GM19328 (cell line): ENCODE measurements at regions not wholly inside any gene's neighbourhood (a gene's known extent, or its start where the extent isn't known, plus 50 kb on each side); places are given as distances from the start of the nearest gene placed in this dataset.

Experiments
- ATAC-seq: cut with Tn5 transposase; IDR thresholded peaks from one replicate; pipeline ENCODE4 v1.9.1; 2021; ENCODE audit warnings: mild to moderate bottlenecking, moderate library complexity; ENCODE audit not compliant: unreplicated experiment

DNA sequence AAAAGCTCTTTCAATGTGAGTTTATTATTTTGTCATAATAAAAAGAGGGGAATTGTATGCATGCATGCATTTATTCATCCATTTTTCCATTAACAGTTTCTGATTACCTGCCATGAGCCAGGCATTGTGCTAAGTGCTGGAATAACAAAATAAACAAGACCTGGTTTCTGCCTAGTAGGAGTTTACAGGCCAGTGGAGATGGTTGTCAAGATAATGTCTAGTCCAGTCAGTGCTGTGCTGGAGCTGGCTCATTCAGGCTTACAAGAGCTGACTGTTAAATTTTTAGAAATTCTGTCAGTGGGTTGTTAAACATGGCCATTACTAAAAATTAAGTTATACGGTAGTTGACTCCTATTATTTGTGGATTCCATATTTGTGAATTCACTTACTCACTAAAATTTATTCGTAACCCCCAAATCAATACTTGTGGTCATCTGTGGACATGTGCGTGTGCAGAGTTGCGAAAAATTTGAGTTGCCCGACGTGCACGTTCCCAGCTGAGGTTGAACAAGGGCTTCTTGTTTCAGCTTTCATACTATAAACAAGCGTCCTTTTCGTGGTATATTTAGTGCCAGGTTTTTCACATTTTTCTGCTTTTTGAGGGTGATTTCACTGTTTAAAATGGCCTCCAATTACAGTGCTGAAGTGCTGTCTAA lies 172.3 kb upstream of the RPS6KA3 start:
- no peak for ATAC-seq

DNA sequence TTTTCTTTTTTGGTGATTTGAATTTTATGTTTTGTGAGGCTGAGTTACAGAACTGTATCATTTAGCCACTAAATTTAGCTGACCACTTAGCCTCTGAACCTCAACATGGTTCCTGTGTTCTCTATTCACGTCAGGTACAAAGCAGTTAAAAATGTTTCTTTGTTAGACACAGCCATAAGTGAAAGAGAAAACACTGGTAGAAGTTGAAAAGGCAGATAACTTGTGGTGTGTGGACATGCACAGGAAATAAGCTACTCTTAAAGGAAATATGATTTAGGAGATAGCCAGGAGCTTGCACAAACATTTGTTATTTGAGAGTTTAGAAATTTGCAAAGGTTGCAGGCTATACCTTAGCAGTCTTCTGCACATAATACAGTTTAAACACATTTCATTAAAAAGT lies 171.0 kb upstream of the RPS6KA3 start:
- no peak for ATAC-seq

DNA sequence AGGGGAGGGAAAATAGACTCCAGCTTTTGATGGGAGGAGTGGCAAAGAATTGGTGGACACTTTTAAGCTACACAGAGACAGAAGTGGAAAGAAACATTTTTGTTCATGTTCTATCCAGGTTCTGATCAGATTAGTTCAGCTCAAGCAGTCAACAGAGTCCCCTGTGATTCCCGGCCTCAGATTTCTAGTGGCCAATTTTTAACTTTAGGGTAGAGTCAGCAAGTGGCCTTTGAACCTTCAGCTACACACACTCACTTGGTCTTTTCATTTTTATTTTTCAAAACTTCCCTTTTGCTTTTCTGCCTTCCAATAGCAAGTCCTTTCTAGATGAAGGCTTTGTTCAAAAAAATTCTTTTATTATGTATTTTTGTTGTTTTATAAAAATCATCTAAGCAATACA lies 169.2 kb upstream of the RPS6KA3 start:
- ATAC-seq, result no peak

DNA sequence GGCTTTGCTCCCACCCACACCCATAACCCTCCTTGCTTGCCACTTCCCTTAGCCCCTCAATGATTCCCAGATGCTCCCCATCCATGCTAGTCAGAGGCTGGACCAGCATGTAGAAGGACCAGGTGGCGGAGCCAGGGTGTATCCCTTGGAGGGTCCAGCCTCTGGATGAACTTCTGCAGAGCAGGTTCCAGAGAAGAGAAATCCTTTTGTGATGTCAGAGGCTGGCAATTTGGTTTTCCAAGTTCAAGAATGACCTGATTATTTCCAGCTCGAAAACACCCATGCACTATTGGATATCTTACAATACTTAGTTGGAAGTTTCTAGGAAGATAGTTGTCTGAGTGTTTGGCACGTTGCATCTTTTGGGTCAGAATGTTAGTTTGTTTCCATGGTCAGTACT lies 168.3 kb upstream of the RPS6KA3 start:
- no peak for ATAC-seq

DNA sequence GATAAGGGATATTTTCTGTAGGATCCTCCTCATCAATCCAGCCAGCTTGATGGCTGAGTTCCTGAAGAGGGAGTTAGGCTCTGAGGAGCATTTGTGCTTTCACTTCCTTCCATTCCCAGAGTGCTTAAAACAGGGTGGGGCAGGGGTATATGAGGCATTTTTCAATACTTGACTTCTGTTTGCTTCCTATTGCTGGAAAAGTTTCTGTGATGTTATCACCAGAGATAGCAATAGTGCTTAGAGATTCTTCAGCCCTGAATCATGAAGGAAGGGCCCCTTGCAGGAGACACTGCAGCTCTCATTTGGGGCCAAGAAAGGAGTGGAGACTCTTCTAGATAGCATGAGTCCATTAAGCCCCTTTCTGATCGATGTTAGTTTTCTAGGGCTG lies 166.7 kb upstream of the RPS6KA3 start:
- ATAC-seq, result no peak

DNA sequence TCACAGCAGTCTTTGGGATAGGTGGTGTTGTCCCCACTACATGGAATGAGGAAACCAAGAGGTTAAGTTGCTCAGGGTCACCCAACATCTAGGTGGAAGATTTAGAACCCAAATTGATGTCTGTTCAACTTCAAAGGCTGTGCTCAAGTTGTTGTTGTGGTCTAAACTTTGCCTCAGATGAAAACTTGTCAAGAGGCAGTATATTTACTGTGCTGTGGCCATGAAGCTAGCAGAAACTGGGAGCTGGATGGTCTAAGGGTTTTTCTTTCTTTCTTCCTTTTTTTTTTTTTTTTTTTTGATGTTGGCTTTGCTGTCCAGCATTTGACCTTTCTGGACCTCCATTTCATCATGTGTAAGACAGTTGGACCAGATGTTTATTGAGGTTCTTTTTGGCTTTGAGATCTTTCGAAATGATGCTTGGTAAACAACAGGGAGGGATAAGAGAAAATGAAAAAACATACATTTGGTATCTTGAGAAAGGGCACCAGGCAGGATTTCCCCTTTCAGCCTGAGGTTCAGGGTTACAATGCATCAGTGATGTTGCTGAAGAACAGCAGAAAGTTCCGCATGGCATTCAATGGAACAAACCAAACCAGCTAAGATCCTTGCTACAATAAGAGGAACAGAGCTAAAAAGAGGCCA lies 166.2 kb upstream of the RPS6KA3 start:
- ATAC-seq, result no peak

DNA sequence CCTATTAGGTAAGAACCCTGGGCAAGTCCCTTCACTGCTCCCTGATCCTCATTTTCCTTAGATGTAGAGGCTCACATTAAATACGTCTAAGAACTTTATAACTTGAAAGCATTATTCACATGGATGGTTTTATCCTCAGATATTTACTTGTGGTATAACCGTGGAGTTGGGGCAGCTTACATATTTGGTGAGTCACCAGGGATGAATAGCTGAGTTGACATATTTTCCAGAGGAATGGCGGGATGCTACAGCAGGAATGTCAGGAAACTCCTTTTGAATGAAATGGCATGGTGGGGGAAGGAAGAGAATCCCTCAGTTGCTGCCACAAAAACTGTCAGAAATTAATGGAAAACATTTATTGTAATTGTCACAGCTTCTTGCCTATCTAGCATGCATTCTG lies 165.3 kb upstream of the RPS6KA3 start:
- ATAC-seq, result no peak

DNA sequence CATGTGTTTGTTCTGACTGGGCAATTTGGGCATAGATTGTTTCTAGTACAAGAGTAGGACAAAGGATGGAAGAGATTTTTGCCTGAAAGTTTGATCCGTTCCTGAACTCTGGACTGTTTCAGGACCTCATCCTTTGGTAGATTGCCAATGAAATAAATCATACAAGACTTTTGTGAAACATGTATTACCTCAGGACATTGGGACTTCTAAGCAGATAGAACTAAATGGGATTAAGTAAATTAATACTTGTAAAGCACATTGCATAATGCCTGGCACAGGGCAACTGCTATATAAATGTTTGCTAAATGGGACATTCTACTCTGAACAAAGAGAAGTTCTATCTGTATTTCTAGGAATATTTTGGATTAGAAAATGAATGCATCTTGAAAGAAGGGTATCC lies 164.8 kb upstream of the RPS6KA3 start:
- ATAC-seq, result no peak

DNA sequence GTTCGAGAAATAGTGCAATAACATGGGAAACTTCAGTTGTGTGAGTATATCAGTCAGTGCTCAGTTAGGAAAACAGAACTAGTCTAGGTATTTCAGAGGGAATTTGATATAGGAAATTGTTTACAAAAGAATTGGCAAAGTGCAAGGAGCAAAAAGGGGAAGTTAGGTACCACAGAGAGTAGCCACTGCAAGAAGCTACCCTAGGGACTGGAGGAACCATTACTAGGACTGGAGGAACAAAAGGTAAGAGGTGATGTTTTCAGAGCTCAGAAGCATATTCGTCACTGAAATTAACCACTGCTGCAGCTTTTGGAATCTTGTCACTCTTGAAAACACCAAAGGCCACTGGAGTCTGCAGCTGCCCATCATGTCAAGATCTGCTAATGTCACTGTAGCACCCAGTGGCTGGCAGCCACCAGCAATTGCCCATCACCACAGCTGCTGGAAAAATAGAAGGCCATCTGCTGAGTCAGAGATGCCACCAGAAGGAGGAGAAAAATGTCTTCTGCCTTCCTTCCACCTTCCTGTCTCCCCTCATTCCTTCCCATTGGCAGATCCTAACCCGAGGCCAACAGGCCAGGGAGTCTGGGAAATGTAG lies 160.6 kb upstream of the RPS6KA3 start:
- ATAC-seq, result no peak

DNA sequence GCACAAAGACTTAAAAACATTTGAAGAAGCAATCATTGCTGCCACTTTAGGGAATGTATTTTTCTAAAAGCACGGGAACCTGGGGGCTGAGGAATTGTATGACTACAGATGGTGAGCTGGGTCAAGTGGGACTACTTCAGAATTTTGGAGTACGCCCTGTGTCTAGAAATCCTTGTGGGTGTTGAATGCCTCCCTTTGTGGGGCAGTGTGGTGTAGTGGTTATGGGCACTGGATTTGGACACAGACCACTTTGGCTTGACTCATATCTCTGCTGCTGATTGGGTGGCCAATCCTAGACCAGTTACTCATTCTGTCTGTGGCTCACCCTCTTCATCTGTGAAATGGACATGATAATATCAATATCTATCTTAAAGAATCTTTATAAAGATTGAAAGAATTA lies 155.0 kb upstream of the RPS6KA3 start:
- ATAC-seq, result no peak

DNA sequence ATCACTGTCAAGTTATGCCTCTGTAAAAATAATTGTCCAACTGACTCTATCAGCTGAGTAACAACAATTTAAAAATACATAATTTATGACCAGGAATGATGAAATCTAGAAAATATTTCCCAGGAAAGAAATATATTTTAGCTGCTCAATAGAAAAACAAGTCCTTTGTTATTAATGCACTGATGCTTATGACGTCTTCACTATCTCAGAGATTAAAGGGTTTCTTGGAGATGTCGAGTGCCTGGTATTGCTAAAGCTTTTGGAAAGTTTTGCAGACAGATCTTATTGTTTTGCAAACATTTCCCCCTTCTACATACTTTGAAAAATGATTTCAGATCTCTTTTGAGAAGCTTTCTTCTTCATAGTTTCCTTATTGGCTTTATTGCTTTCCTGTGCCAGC lies 154.6 kb upstream of the RPS6KA3 start:
- no peak for ATAC-seq

DNA sequence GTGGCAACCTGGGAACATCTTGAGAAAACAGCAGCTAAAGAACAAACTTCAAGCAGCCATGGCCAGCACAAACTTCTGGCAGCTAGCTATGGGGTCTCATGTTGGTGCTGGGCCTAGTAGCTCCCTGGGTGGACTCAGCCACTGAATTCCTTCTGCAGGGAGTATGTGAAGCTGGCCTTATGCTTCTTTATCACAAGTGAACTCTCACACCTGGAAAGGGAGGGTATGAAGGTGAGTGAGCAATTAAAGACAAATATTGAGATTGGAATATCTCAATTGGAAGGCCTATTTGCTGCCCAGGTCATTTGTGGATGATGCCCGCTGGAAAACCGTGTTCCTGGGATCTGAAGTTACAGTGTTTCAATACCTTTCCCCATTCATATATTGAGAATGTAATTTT lies 153.3 kb upstream of the RPS6KA3 start:
- no peak for ATAC-seq

DNA sequence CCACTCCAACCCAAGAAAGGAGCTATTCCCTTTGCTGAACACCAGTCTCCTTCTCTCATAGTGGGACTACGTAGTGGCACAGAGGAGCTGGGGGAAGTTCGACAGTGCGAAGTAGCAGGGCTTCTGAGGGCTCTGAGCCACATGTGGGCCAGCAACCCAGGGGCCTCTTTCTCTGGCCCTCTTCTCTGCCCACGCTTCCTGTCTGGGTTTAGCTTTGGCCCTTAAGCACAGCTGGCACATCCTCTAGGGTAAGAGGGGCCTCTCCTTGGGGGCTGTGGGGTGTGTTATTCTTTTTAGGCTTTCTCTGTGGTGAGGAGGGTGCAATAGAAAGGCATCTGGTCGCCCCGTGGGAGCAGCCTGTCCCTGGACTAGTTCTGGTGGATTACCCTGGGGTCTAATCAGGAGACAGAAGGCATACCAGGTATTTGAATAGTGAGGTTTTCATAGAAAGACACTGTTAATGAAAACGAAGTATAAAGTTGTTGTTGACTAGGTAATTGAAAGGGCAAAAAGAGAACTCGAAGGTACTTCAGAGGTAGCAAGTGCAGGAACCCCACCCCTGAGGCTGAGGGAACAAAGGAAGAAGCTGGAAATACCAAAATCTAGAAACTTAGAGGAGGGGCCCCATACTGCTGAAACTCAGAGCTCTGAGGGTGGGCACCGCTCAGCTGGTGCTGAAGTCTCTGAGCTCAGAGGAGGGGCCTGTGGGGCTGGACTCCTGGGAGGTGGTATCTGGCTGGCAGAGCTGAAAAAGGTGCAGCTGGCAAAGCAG lies 151.9 kb upstream of the RPS6KA3 start:
- peak; percentile 80 for ATAC-seq

DNA sequence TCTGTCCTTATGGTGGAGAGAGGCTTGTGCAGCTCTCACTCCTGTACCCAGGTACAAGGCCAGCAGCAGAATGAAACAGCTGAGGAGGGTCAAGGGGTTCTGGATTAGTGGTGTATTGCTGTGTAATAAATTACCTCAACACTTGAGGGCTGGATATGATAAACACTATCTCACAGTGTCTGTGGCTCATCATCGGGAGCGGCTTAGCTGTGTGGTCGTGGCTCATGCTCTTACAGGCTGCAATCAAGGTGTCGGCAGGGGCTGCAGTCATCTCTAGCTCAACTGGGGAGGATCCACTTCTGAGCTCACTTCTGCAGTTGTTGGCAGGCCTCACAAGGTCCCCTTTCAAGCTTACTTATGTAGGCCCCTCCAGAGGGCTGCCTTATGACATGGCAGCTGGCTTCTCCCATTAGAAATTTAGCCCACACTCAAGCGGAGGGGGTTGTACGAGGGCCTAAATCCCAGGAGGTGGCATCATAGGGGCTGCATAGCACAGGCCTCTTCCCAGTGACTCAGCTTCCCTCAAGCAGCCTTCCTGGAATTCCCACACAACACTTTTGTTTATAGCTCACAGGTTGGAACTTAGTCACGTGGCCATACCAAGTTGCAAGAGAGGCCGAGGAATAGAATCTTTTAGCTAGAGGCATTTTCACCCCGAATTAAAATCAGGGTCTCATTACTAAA lies 148.2 kb upstream of the RPS6KA3 start:
- ATAC-seq, result no peak

DNA sequence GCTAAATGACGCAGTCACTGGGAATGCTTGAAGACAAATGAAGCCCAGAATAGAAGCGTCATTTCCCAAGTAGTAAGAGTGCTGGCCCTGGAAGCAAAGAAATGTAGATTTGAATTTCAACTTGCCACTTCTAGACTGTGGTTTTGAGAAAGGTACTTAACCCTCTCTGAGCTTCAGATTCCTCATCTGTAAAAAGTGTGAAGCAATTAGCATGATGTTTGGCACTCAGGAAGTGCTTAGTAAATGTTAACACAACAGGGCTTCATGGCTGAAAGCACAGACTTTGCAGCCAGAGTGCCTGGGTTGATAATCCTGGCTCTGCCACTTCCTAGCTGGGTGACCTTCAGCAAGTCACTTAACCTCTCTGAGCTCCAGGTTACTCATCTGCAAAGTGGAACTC lies 147.4 kb upstream of the RPS6KA3 start:
- no peak for ATAC-seq

DNA sequence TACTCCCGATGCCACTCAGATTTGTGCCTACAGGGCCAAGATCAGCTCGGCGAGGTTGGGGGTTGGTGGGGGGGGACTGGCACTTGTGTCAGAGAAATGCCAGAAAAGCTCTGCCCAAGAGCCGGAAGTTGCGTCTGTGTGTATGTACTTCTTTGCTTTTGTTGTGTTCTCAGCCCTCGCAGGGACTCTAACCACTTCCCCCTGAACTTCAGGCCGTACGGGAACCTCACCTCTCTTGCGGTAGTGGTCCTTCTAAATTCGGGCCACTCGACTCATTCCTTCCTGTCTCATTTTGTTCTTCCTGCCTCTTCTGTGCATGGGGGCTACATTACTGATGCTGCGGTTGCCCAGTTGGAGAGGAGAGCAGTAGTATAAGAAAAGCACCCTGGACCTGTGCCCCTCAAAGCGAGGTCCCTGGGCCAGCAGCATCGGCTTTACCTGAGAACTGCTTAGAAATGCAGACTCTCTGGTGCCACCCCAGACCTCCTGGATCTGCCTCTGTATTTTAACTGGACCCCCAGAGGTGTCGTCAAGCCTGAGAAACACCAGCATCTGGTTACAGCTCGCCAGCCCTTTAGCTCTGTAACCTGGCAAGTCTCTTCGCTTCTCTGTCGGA lies 146.3 kb upstream of the RPS6KA3 start:
- ATAC-seq, result peak; percentile 69

DNA sequence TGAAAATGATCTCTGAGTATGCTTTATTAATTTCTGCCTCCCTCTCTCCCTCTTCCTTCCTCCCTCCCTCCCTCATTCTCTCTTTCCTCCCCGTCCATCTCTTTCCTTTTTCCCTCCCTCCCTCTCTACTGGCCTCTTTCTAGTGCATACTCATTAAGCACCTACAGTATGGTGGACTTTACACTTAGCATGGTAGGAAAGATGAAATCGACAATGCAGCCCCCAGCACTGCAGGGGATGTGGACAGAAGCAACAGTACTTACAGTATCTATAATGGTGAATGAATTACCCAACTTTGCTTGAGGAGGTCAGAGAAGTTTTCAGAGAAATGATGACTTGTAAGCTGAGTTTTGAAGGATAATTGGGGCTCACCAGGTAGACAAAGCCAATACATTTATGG lies 143.8 kb upstream of the RPS6KA3 start:
- no peak for ATAC-seq

DNA sequence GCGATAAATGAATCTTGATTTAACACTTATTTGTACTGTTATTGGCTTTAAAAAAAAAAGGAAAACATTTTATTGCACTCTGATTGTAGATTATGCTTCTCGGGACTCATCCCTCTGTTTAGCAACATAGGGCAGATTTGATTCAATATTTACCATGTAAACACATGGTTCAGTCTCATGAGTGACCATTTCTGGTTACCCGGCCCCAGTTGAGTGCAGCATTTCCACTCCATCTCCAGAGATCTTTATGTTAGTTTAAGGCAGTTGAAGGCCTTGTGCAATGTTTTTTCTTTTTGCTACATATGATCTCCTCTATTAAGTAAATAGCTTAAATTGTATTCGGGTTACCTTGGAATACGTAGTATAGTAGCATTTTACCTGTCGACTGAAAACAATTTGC lies 143.3 kb upstream of the RPS6KA3 start:
- ATAC-seq, result no peak

DNA sequence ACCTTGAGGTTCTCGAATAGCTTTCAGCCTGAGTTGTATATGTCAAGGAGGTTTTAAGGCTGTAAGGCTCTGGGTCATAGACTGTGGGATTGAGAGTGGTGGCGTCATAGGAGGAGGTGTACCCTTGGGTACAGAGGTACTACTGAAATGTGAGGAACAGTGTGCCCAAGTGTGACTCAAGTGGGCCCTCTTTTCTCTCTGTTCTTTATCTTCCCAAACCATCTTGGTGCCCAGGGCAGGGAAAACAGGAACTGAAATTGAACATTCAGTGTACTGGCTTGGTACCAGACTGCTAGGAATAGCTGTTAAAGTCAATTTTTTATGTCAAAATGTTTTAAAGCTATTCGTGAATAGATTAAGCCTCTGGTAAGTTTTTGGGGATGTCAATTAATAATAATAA lies 136.2 kb upstream of the RPS6KA3 start:
- no peak for ATAC-seq

DNA sequence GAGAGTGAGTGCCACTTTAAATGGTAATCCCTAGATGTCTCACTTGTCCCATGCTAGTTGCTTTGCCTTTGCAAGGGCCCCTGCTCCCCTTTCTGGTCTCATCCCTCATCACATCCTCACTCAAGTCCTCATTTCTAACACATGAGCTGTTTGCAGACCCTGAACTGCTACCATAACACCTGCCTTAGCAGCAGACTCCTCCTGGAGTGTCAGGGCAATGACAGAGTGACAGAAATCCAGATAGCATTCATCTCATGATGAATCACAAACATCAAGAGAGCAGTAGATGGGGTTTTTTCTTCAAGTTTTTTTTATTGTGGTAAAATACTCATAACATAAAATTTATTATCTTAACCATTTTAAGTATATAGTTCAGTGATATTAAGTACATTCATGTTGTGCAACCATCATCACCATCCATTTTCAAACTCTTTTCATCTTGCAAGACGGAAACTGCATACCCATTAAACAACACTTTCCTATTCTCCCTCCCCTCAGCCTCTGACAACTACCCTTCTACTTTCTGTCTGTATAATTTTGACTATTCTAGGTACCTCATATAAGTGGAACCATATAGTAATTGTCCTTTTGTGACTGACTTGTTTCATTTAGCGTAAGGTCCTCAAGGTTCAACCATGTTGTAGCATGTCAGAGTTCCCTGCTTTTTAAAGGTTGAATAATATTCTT lies 133.2 kb upstream of the RPS6KA3 start:
- no peak for ATAC-seq
